ENCODE measurements at regions not wholly inside any gene's neighbourhood (a gene's known extent, or its start where the extent isn't known, plus 50 kb on each side); places are given as distances from the start of the nearest gene placed in this dataset.

- Histone ChIP-seq H3K23ac (ENCODE audit: low read length) (no peak overlapping the region), H2BK12ac (ENCODE audit: low read length) (no peak overlapping the region), H3K9me3 (ENCODE audit: insufficient read depth, low read depth, low read length) (peaks cover 2% of the 10 kb centered on the region), H4K91ac (ENCODE audit: low read depth, low read length) (no peak overlapping the region), H3K4me1 (ENCODE audit: control insufficient read depth in 1 of 2, insufficient read depth in 2 of 2, low read length in 2 of 2) (no peaks in the 10 kb centered on the region), H2AFZ (ENCODE audit: insufficient read depth, low read length, poor library complexity) (no peak overlapping the region), H3K4me2 (ENCODE audit: low read length) (no peak overlapping the region), H3K14ac (ENCODE audit: low read length) (no peak overlapping the region), H2AK5ac (ENCODE audit: low read length) (no peak overlapping the region), H2BK120ac (ENCODE audit: insufficient read depth, low read length, poor library complexity) (no peak overlapping the region), H2BK5ac (ENCODE audit: low read depth, low read length, poor library complexity) (no peak overlapping the region), H4K8ac (ENCODE audit: low read depth, low read length) (no peak overlapping the region), H3K4me3 (ENCODE audit: low read depth, low read length) (no peak overlapping the region), H3K9ac (ENCODE audit: low read length) (no peak overlapping the region), H3K27ac (ENCODE audit: low read depth, low read length) (no peak overlapping the region), H3K79me2 (ENCODE audit: control insufficient read depth, insufficient read depth, low read length, poor library complexity) (no peaks in the 10 kb centered on the region), H3K4ac (ENCODE audit: low read depth, low read length) (no peak overlapping the region), H3K79me1 (ENCODE audit: low read length) (no peaks in the 10 kb centered on the region), H4K12ac (ENCODE audit: low read depth, low read length) (no peak overlapping the region), H3K36me3 (ENCODE audit: control insufficient read depth in 1 of 2, insufficient read depth in 2 of 2, low read length in 2 of 2) (no peaks in the 10 kb centered on the region), H3K27me3 (ENCODE audit: insufficient read depth, low read length) (no peaks in the 10 kb centered on the region), H3K18ac (ENCODE audit: low read length) (no peak overlapping the region)
- WGBS (ENCODE audit: extremely low coverage, insufficient coverage, insufficient read length): no CpG with 5 or more reads among the region's 7 CpGs
- DNase-seq: peak; percentile 35 to 68
Measured at GRCh38 chr7:26616235-26616634, 248.2 kb downstream of the SKAP2 start.

- H4K91ac ChIP-seq (ENCODE audit: low read depth, low read length): no peak overlapping the region
- H3K27ac ChIP-seq (ENCODE audit: low read depth, low read length): no peak overlapping the region
- H3K27me3 ChIP-seq (ENCODE audit: insufficient read depth, low read length): no peaks in the 10 kb centered on the region
- H3K36me3 ChIP-seq (ENCODE audit: control insufficient read depth in 1 of 2, insufficient read depth in 2 of 2, low read length in 2 of 2): no peaks in the 10 kb centered on the region
- no peak overlapping the region for H4K8ac ChIP-seq (ENCODE audit: low read depth, low read length)
- WGBS (ENCODE audit: extremely low coverage, insufficient coverage, insufficient read length): no CpG with 5 or more reads among the region's 7 CpGs
- no peak overlapping the region for H3K18ac ChIP-seq (ENCODE audit: low read length)
- no peaks in the 10 kb centered on the region for H3K79me2 ChIP-seq (ENCODE audit: control insufficient read depth, insufficient read depth, low read length, poor library complexity)
- no peak overlapping the region for H2AFZ ChIP-seq (ENCODE audit: insufficient read depth, low read length, poor library complexity)
- H3K23ac ChIP-seq (ENCODE audit: low read length): no peak overlapping the region
- DNase-seq: no peak
- no peak overlapping the region for H2BK12ac ChIP-seq (ENCODE audit: low read length)
- H4K12ac ChIP-seq (ENCODE audit: low read depth, low read length): no peak overlapping the region
- peaks cover 2% of the 10 kb centered on the region for H3K9me3 ChIP-seq (ENCODE audit: insufficient read depth, low read depth, low read length)
- H3K4me1 ChIP-seq (ENCODE audit: control insufficient read depth in 1 of 2, insufficient read depth in 2 of 2, low read length in 2 of 2): no peaks in the 10 kb centered on the region
- H3K4me3 ChIP-seq (ENCODE audit: low read depth, low read length): no peak overlapping the region
- no peak overlapping the region for H3K4ac ChIP-seq (ENCODE audit: low read depth, low read length)
- no peak overlapping the region for H2AK5ac ChIP-seq (ENCODE audit: low read length)
- no peak overlapping the region for H2BK5ac ChIP-seq (ENCODE audit: low read depth, low read length, poor library complexity)
- no peak overlapping the region for H3K9ac ChIP-seq (ENCODE audit: low read length)
- no peak overlapping the region for H3K14ac ChIP-seq (ENCODE audit: low read length)
- no peak overlapping the region for H3K4me2 ChIP-seq (ENCODE audit: low read length)
- no peaks in the 10 kb centered on the region for H3K79me1 ChIP-seq (ENCODE audit: low read length)
- no peak overlapping the region for H2BK120ac ChIP-seq (ENCODE audit: insufficient read depth, low read length, poor library complexity)
Measured at GRCh38 chr7:26617066-26617465, 247.3 kb downstream of the SKAP2 start.

All from trophoblast cell (in vitro differentiated cells and primary cell).